ENCODE measurements at regions not wholly inside any gene's neighbourhood (a gene's known extent, or its start where the extent isn't known, plus 50 kb on each side); places are given as distances from the start of the nearest gene placed in this dataset.

- no peak overlapping the region for H3K27ac ChIP-seq (ENCODE audit: low read depth, low read length)
- H3K4me3 ChIP-seq (ENCODE audit: low read length): no peak overlapping the region
- H3K4me1 ChIP-seq (ENCODE audit: control insufficient read depth, insufficient read depth, low read length): no peaks in the 10 kb centered on the region
- H3K36me3 ChIP-seq (ENCODE audit: control insufficient read depth, insufficient read depth, low read length): no peaks in the 10 kb centered on the region
- no peak overlapping the region for H3K9ac ChIP-seq (ENCODE audit: low read length)
- H3K27me3 ChIP-seq (ENCODE audit: control insufficient read depth, insufficient read depth, low read length): no peaks in the 10 kb centered on the region
These were observed 112.8 kb upstream of the SLC39A10 start for GRCh38 chr2:195543902-195544894.

GRCh38 chr2:195543063-195543462 is 114.0 kb upstream of the SLC39A10 start:
- Histone ChIP-seq H3K36me3 (ENCODE audit: control insufficient read depth, insufficient read depth, low read length) (no peaks in the 10 kb centered on the region), H3K4me1 (ENCODE audit: control insufficient read depth, insufficient read depth, low read length) (no peaks in the 10 kb centered on the region), H3K27me3 (ENCODE audit: control insufficient read depth, insufficient read depth, low read length) (no peaks in the 10 kb centered on the region), H3K9ac (ENCODE audit: low read length) (no peak overlapping the region), H3K4me3 (ENCODE audit: low read length) (no peak overlapping the region), H3K27ac (ENCODE audit: low read depth, low read length) (no peak overlapping the region)

GRCh38 chr2:195542067-195542466 is 115.0 kb upstream of the SLC39A10 start:
- Histone ChIP-seq H3K36me3 (ENCODE audit: control insufficient read depth, insufficient read depth, low read length) (no peaks in the 10 kb centered on the region), H3K9ac (ENCODE audit: low read length) (no peak overlapping the region), H3K4me3 (ENCODE audit: low read length) (no peak overlapping the region), H3K27me3 (ENCODE audit: control insufficient read depth, insufficient read depth, low read length) (no peaks in the 10 kb centered on the region), H3K4me1 (ENCODE audit: control insufficient read depth, insufficient read depth, low read length) (no peaks in the 10 kb centered on the region), H3K27ac (ENCODE audit: low read depth, low read length) (no peak overlapping the region)

GRCh38 chr2:195538937-195539336 is 118.1 kb upstream of the SLC39A10 start:
- no peaks in the 10 kb centered on the region for H3K27me3 ChIP-seq (ENCODE audit: control insufficient read depth, insufficient read depth, low read length)
- no peak overlapping the region for H3K4me3 ChIP-seq (ENCODE audit: low read length)
- no peak overlapping the region for H3K9ac ChIP-seq (ENCODE audit: low read length)
- no peak overlapping the region for H3K27ac ChIP-seq (ENCODE audit: low read depth, low read length)
- no peaks in the 10 kb centered on the region for H3K36me3 ChIP-seq (ENCODE audit: control insufficient read depth, insufficient read depth, low read length)
- no peaks in the 10 kb centered on the region for H3K4me1 ChIP-seq (ENCODE audit: control insufficient read depth, insufficient read depth, low read length)

GRCh38 chr2:195537811-195538210 is 119.2 kb upstream of the SLC39A10 start:
- Histone ChIP-seq H3K4me3 (ENCODE audit: low read length) (no peak overlapping the region), H3K9ac (ENCODE audit: low read length) (no peak overlapping the region), H3K36me3 (ENCODE audit: control insufficient read depth, insufficient read depth, low read length) (no peaks in the 10 kb centered on the region), H3K27ac (ENCODE audit: low read depth, low read length) (no peak overlapping the region), H3K27me3 (ENCODE audit: control insufficient read depth, insufficient read depth, low read length) (no peaks in the 10 kb centered on the region), H3K4me1 (ENCODE audit: control insufficient read depth, insufficient read depth, low read length) (no peaks in the 10 kb centered on the region)

GRCh38 chr2:195536906-195537305 is 120.1 kb upstream of the SLC39A10 start:
- H3K4me1 ChIP-seq (ENCODE audit: control insufficient read depth, insufficient read depth, low read length): no peaks in the 10 kb centered on the region
- H3K27ac ChIP-seq (ENCODE audit: low read depth, low read length): no peak overlapping the region
- H3K27me3 ChIP-seq (ENCODE audit: control insufficient read depth, insufficient read depth, low read length): no peaks in the 10 kb centered on the region
- H3K36me3 ChIP-seq (ENCODE audit: control insufficient read depth, insufficient read depth, low read length): no peaks in the 10 kb centered on the region
- no peak overlapping the region for H3K9ac ChIP-seq (ENCODE audit: low read length)
- H3K4me3 ChIP-seq (ENCODE audit: low read length): no peak overlapping the region

GRCh38 chr2:195535911-195536522 is 121.0 kb upstream of the SLC39A10 start:
- no peaks in the 10 kb centered on the region for H3K36me3 ChIP-seq (ENCODE audit: control insufficient read depth, insufficient read depth, low read length)
- H3K27ac ChIP-seq (ENCODE audit: low read depth, low read length): no peak overlapping the region
- H3K27me3 ChIP-seq (ENCODE audit: control insufficient read depth, insufficient read depth, low read length): no peaks in the 10 kb centered on the region
- no peak overlapping the region for H3K4me3 ChIP-seq (ENCODE audit: low read length)
- no peak overlapping the region for H3K9ac ChIP-seq (ENCODE audit: low read length)
- no peaks in the 10 kb centered on the region for H3K4me1 ChIP-seq (ENCODE audit: control insufficient read depth, insufficient read depth, low read length)

- no peaks in the 10 kb centered on the region for H3K27me3 ChIP-seq (ENCODE audit: control insufficient read depth, insufficient read depth, low read length)
- no peak overlapping the region for H3K9ac ChIP-seq (ENCODE audit: low read length)
- H3K36me3 ChIP-seq (ENCODE audit: control insufficient read depth, insufficient read depth, low read length): no peaks in the 10 kb centered on the region
- H3K27ac ChIP-seq (ENCODE audit: low read depth, low read length): no peak overlapping the region
- H3K4me1 ChIP-seq (ENCODE audit: control insufficient read depth, insufficient read depth, low read length): no peaks in the 10 kb centered on the region
- no peak overlapping the region for H3K4me3 ChIP-seq (ENCODE audit: low read length)
These were observed 122.1 kb upstream of the SLC39A10 start for GRCh38 chr2:195534971-195535370.

GRCh38 chr2:195533771-195534642 is 123.0 kb upstream of the SLC39A10 start:
- H3K4me3 ChIP-seq (ENCODE audit: low read length): peak overlapping the region; percentile 12
- H3K27ac ChIP-seq (ENCODE audit: low read depth, low read length): peak overlapping the region; percentile 12
- no peak overlapping the region for H3K9ac ChIP-seq (ENCODE audit: low read length)
- H3K4me1 ChIP-seq (ENCODE audit: control insufficient read depth, insufficient read depth, low read length): no peaks in the 10 kb centered on the region
- no peaks in the 10 kb centered on the region for H3K36me3 ChIP-seq (ENCODE audit: control insufficient read depth, insufficient read depth, low read length)
- no peaks in the 10 kb centered on the region for H3K27me3 ChIP-seq (ENCODE audit: control insufficient read depth, insufficient read depth, low read length)

GRCh38 chr2:195532628-195533271 is 124.3 kb upstream of the SLC39A10 start:
- Histone ChIP-seq H3K27ac (ENCODE audit: low read depth, low read length) (no peak overlapping the region), H3K36me3 (ENCODE audit: control insufficient read depth, insufficient read depth, low read length) (no peaks in the 10 kb centered on the region), H3K4me3 (ENCODE audit: low read length) (no peak overlapping the region), H3K27me3 (ENCODE audit: control insufficient read depth, insufficient read depth, low read length) (no peaks in the 10 kb centered on the region), H3K9ac (ENCODE audit: low read length) (no peak overlapping the region), H3K4me1 (ENCODE audit: control insufficient read depth, insufficient read depth, low read length) (no peaks in the 10 kb centered on the region)

GRCh38 chr2:195532255-195532627 is 124.8 kb upstream of the SLC39A10 start:
- H3K27ac ChIP-seq (ENCODE audit: low read depth, low read length): no peak overlapping the region
- no peak overlapping the region for H3K9ac ChIP-seq (ENCODE audit: low read length)
- no peak overlapping the region for H3K4me3 ChIP-seq (ENCODE audit: low read length)
- H3K36me3 ChIP-seq (ENCODE audit: control insufficient read depth, insufficient read depth, low read length): no peaks in the 10 kb centered on the region
- H3K4me1 ChIP-seq (ENCODE audit: control insufficient read depth, insufficient read depth, low read length): no peaks in the 10 kb centered on the region
- H3K27me3 ChIP-seq (ENCODE audit: control insufficient read depth, insufficient read depth, low read length): no peaks in the 10 kb centered on the region

GRCh38 chr2:195531754-195532153 is 125.3 kb upstream of the SLC39A10 start:
- Histone ChIP-seq H3K4me1 (ENCODE audit: control insufficient read depth, insufficient read depth, low read length) (no peaks in the 10 kb centered on the region), H3K4me3 (ENCODE audit: low read length) (no peak overlapping the region), H3K36me3 (ENCODE audit: control insufficient read depth, insufficient read depth, low read length) (no peaks in the 10 kb centered on the region), H3K9ac (ENCODE audit: low read length) (no peak overlapping the region), H3K27ac (ENCODE audit: low read depth, low read length) (no peak overlapping the region), H3K27me3 (ENCODE audit: control insufficient read depth, insufficient read depth, low read length) (no peaks in the 10 kb centered on the region)
